HCT116 (cell line): ENCODE measurements at regions not wholly inside any gene's neighbourhood (a gene's known extent, or its start where the extent isn't known, plus 50 kb on each side); places are given as distances from the start of the nearest gene placed in this dataset.

Source experiments
- ATAC-seq: fragments of 200-7000 bp; cut with Tn5 transposase; 2 replicates; pipeline ENCODE4 v1.9.1; 2020; ENCODE audit warnings: mild to moderate bottlenecking, moderate library complexity
- BruUV-seq: library from RNA; stranded (reverse); fragments of 400-500 nt; replicated peaks from 2 replicates; lab custom pipeline; 2021; lab: Mats Ljungman, UMichigan
- CTCF ChIA-PET: fragments of 300-600 bp; sonication (Branson Sonifier 250); formaldehyde crosslinking; loops from one replicate; lab custom pipeline; 2021; ENCODE audit warnings: antibody characterized with exemption; lab: Charles Lee
- POLR2A ChIA-PET: fragments of 300-600, 350-600 bp; sonication (Branson Sonifier 250); formaldehyde crosslinking; loops from one replicate; lab custom pipeline; 2021; ENCODE audit warnings: antibody characterized with exemption; lab: Charles Lee
- RAD21 ChIA-PET, 2 experiments: fragments of 300-600 bp; sonication (Branson Sonifier 250); formaldehyde crosslinking; loops; one replicate each; lab custom pipeline; 2023; ENCODE audit warnings: low total read pairs in 2 of 2; ENCODE audit not compliant: uncharacterized antibody in 2 of 2, unreplicated experiment in 2 of 2, low non-redundant PET in 1 of 2; lab: Charles Lee
- DNase-seq: peaks from one replicate; pipeline ENCODE4 v3.0.0-alpha.2; 2010; ENCODE audit warnings: low read depth, low spot score
- H2AFZ ChIP-seq: fragments of 200-600 bp; shearing (Covaris generic), sonication (generic); 2 replicates; pipeline ENCODE4 v1.6.1; 2017; ENCODE audit warnings: low read depth, mixed run types, mixed read lengths, antibody characterized with exemption, low read length; ENCODE audit not compliant: poor library complexity, severe bottlenecking
- H3K27ac ChIP-seq: 2 replicates; pipeline ENCODE4 v1.5.1; 2012; ENCODE audit warnings: low read depth, low read length
- H3K27me3 ChIP-seq: fragments of 200-600 bp; sonication (generic); 2 replicates; pipeline ENCODE4 v1.6.1; 2016; ENCODE audit warnings: mixed run types, low read length, mixed read lengths; ENCODE audit not compliant: insufficient read depth
- H3K36me3 ChIP-seq, 2 experiments: fragments of 200-500 bp in 1 of 2; fragments of 200-600 bp in 1 of 2; sonication (Bioruptor generic) in 1 of 2; sonication (generic) in 1 of 2; 2 replicates each; pipeline versions ENCODE4 v1.5.1 to v1.6.1; 2014 to 2016; ENCODE audit warnings: low read length in 2 of 2, inconsistent platforms in 1 of 2, mixed read lengths in 1 of 2, mixed run types in 1 of 2; ENCODE audit not compliant: insufficient read depth in 2 of 2, control insufficient read depth in 1 of 2
- H3K4me1 ChIP-seq, 2 experiments: fragments of 200-600 bp in 1 of 2; sonication (generic) in 1 of 2; 2 replicates each; pipeline versions ENCODE4 v1.5.1 to v1.6.1; 2012 to 2017; ENCODE audit warnings: low read length in 2 of 2, inconsistent platforms in 1 of 2, mild to moderate bottlenecking in 1 of 2, mixed read lengths in 1 of 2, mixed run types in 1 of 2, moderate library complexity in 1 of 2; ENCODE audit not compliant: insufficient read depth in 2 of 2, control insufficient read depth in 1 of 2
- H3K4me2 ChIP-seq: fragments of 200-600 bp; sonication (generic); 2 replicates; pipeline ENCODE4 v1.6.1; 2017; ENCODE audit warnings: mixed run types, low read length, mixed read lengths
- H3K4me3 ChIP-seq, 2 experiments: fragments of 200-600 bp in 1 of 2; sonication (generic) in 1 of 2; replicated peaks in 1 of 2; 2 replicates each; pipeline ENCODE4 v1.5.1; 2011 to 2016; ENCODE audit warnings: low read length in 2 of 2, control low read depth in 1 of 2, low read depth in 1 of 2, mild to moderate bottlenecking in 1 of 2, mixed read lengths in 1 of 2, mixed run types in 1 of 2
- H3K79me2 ChIP-seq: fragments of 200-600 bp; sonication (generic); 2 replicates; pipeline ENCODE4 v1.6.1; 2017; ENCODE audit warnings: mild to moderate bottlenecking, mixed run types, low read length, moderate library complexity, mixed read lengths; ENCODE audit not compliant: insufficient read depth
- H3K9ac ChIP-seq: fragments of 200-600 bp; sonication (generic); 2 replicates; pipeline ENCODE4 v1.6.1; 2016; ENCODE audit warnings: low read length, mixed read lengths
- H3K9me2 ChIP-seq: fragments of 200-600 bp; sonication (generic), shearing (Covaris generic); 2 replicates; pipeline ENCODE4 v1.6.1; 2017; ENCODE audit warnings: mixed run types, mild to moderate bottlenecking, moderate library complexity; ENCODE audit not compliant: insufficient read depth
- H3K9me3 ChIP-seq, 2 experiments: fragments of 200-500 bp in 1 of 2; fragments of 200-600 bp in 1 of 2; sonication (Bioruptor generic) in 1 of 2; sonication (generic) in 1 of 2; 2 replicates each; pipeline ENCODE4 v1.6.1; 2014 to 2017; ENCODE audit warnings: low read length in 2 of 2, mixed read lengths in 2 of 2, inconsistent platforms in 1 of 2, low read depth in 1 of 2, mild to moderate bottlenecking in 1 of 2, mixed run types in 1 of 2, moderate library complexity in 1 of 2; ENCODE audit not compliant: control insufficient read depth in 1 of 2, insufficient read depth in 1 of 2
- H4K20me1 ChIP-seq: fragments of 200-600 bp; sonication (generic), shearing (Covaris generic); 2 replicates; pipeline ENCODE4 v1.6.1; 2017; ENCODE audit warnings: mixed run types, mild to moderate bottlenecking, moderate library complexity; ENCODE audit not compliant: insufficient read depth
- CBX3 ChIP-seq: IDR thresholded peaks from 2 replicates; pipeline ENCODE4 v1.6.1; 2012; ENCODE audit warnings: low read depth
- CEBPB ChIP-seq: IDR thresholded peaks from 2 replicates; pipeline ENCODE4 v1.6.1; 2012; ENCODE audit warnings: low read depth
- EGR1 ChIP-seq: IDR thresholded peaks from 2 replicates; pipeline ENCODE4 v1.6.1; 2012; ENCODE audit warnings: low read depth
- ELF1 ChIP-seq: IDR thresholded peaks from 2 replicates; pipeline ENCODE4 v1.6.1; 2012; ENCODE audit warnings: low read depth, borderline replicate concordance
- EZH2 ChIP-seq: fragments of 200-600 bp; sonication (generic); IDR thresholded peaks from 2 replicates; pipeline ENCODE4 v1.6.1; 2017; ENCODE audit warnings: antibody characterized with exemption, mixed run types
- EZH2phosphoT487 ChIP-seq: fragments of 200-600 bp; IDR thresholded peaks from 2 replicates; pipeline ENCODE4 v1.6.1; 2018; ENCODE audit warnings: antibody characterized with exemption, borderline replicate concordance
- FOSL1 ChIP-seq: IDR thresholded peaks from 2 replicates; pipeline ENCODE4 v1.6.1; 2012; ENCODE audit warnings: low read depth
- POLR2AphosphoS5 ChIP-seq: IDR thresholded peaks from 2 replicates; pipeline ENCODE4 v1.6.1; 2011; ENCODE audit warnings: mild to moderate bottlenecking, low read depth, low read length, moderate library complexity
- SP1 ChIP-seq: IDR thresholded peaks from 2 replicates; pipeline ENCODE4 v1.6.1; 2012; ENCODE audit warnings: low read depth
- SRF ChIP-seq: IDR thresholded peaks from 2 replicates; pipeline ENCODE4 v1.6.1; 2012; ENCODE audit warnings: low read depth
- ZFX ChIP-seq: fragments of 450-650 bp; IDR thresholded peaks from 2 replicates; pipeline ENCODE4 v1.6.1; 2017
- ZNF274 ChIP-seq: fragments of 200-500 bp; sonication (Bioruptor generic); IDR thresholded peaks from 2 replicates; pipeline ENCODE4 v1.6.1; 2014; ENCODE audit warnings: mild to moderate bottlenecking, low read depth, low read length, inconsistent platforms
- intact Hi-C: fragments of 100-400 bp; cut with micrococcal nuclease; formaldehyde crosslinking; loops from 2 replicates; pipeline ENCODE4 v1.10.0; 2022
- TF ChIP-seq, protein P1 (sequence below): IDR thresholded peaks from 2 replicates; pipeline ENCODE4 v1.6.1; 2012
- TF ChIP-seq, protein P2 (sequence below): IDR thresholded peaks from 2 replicates; pipeline ENCODE4 v1.6.1; 2011; ENCODE audit warnings: mild to moderate bottlenecking, low read length, moderate library complexity; ENCODE audit not compliant: insufficient replicate concordance; ENCODE audit errors: extremely low read depth
- TF ChIP-seq, protein P3 (sequence below), 3 experiments: fragments of 200-600 bp in 1 of 3; sonication (generic) in 1 of 3; IDR thresholded peaks in 2 of 3; conservative IDR thresholded peaks in 1 of 3; 2 replicates each; pipeline ENCODE4 v1.5.1; 2012 to 2017; ENCODE audit warnings: low read depth in 2 of 3, low read length in 2 of 3, antibody characterized with exemption in 1 of 3, borderline replicate concordance in 1 of 3, control low read depth in 1 of 3, mild to moderate bottlenecking in 1 of 3, mixed read lengths in 1 of 3, mixed run types in 1 of 3, moderate library complexity in 1 of 3; ENCODE audit not compliant: insufficient read depth in 1 of 3

DNA sequence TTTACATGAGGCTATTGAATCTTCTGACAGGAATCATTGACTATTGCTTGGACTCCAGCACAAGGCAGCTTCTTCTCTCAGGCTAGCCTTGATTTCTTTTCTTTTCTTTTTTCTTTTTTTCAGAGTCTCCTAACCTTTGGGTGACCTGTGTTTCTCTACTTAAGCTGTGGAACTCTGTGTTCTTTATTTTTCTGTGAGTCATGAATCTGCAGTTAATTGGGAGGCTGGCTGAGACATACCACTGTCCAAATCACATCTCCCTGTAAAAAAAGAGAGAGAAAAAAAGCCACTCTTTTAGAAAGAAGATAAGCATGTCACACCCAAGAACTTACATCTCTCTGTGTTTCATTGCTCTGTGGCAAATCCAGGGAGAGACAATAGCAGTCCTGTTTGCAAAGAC lies 681.2 kb upstream of the TSPY4 start:
- H3K4me1 ChIP-seq: no peaks in the 10 kb centered on the region
- no peak overlapping the region for H3K4me2 ChIP-seq
- H3K9me2 ChIP-seq: no peaks in the 10 kb centered on the region
- no peak overlapping the region for H2AFZ ChIP-seq
- ATAC-seq (no peak), DNase-seq (no peak)
- RAD21 ChIA-PET: no interaction called here
- H3K9ac ChIP-seq: no peak overlapping the region
- H3K36me3 ChIP-seq: no peaks in the 10 kb centered on the region
- no peaks in the 10 kb centered on the region for H3K9me3 ChIP-seq
- TF ChIP-seq SRF (no peak), EZH2 (no peak), ELF1 (no peak), ZFX (no peak), SP1 (no peak), CBX3 (no peak), EGR1 (no peak), ZNF274 (no peak), FOSL1 (no peak), CEBPB (no peak), POLR2AphosphoS5 (no peak), EZH2phosphoT487 (no peak)
- TF ChIP-seq, protein P1, sequence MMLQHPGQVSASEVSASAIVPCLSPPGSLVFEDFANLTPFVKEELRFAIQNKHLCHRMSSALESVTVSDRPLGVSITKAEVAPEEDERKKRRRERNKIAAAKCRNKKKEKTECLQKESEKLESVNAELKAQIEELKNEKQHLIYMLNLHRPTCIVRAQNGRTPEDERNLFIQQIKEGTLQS: no peak
- TF ChIP-seq, protein P2, sequence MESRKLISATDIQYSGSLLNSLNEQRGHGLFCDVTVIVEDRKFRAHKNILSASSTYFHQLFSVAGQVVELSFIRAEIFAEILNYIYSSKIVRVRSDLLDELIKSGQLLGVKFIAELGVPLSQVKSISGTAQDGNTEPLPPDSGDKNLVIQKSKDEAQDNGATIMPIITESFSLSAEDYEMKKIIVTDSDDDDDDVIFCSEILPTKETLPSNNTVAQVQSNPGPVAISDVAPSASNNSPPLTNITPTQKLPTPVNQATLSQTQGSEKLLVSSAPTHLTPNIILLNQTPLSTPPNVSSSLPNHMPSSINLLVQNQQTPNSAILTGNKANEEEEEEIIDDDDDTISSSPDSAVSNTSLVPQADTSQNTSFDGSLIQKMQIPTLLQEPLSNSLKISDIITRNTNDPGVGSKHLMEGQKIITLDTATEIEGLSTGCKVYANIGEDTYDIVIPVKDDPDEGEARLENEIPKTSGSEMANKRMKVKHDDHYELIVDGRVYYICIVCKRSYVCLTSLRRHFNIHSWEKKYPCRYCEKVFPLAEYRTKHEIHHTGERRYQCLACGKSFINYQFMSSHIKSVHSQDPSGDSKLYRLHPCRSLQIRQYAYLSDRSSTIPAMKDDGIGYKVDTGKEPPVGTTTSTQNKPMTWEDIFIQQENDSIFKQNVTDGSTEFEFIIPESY: no peak
- TF ChIP-seq, protein P3, sequence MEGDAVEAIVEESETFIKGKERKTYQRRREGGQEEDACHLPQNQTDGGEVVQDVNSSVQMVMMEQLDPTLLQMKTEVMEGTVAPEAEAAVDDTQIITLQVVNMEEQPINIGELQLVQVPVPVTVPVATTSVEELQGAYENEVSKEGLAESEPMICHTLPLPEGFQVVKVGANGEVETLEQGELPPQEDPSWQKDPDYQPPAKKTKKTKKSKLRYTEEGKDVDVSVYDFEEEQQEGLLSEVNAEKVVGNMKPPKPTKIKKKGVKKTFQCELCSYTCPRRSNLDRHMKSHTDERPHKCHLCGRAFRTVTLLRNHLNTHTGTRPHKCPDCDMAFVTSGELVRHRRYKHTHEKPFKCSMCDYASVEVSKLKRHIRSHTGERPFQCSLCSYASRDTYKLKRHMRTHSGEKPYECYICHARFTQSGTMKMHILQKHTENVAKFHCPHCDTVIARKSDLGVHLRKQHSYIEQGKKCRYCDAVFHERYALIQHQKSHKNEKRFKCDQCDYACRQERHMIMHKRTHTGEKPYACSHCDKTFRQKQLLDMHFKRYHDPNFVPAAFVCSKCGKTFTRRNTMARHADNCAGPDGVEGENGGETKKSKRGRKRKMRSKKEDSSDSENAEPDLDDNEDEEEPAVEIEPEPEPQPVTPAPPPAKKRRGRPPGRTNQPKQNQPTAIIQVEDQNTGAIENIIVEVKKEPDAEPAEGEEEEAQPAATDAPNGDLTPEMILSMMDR (IDR thresholded peaks at IDR 0.05 in 2 of 3, conservative IDR thresholded peaks at IDR 0.05 in 1 of 3; ENCODE audit: borderline replicate concordance in 1 of 3, insufficient read depth in 1 of 3, low read depth in 2 of 3, low read length in 2 of 3): no peak
- CTCF ChIA-PET: no interaction called here
- no TSS peak for BruUV-seq
- H3K79me2 ChIP-seq: no peaks in the 10 kb centered on the region
- POLR2A ChIA-PET: no interaction called here
- H3K27me3 ChIP-seq: no peaks in the 10 kb centered on the region
- H3K27ac ChIP-seq: no peak overlapping the region
- no peaks in the 10 kb centered on the region for H4K20me1 ChIP-seq
- intact Hi-C loops: no loop called here
- no peak overlapping the region for H3K4me3 ChIP-seq
